Stimulated activated CD4-positive, alpha-beta T cell treated with anti-CD3 and anti-CD28 coated beads, Interleukin-1b, Interleukin-23, amount 100 ng/mL, for 1 hour (primary cell): ENCODE measurements at regions not wholly inside any gene's neighbourhood (a gene's known extent, or its start where the extent isn't known, plus 50 kb on each side); places are given as distances from the start of the nearest gene placed in this dataset.
"Not testable (repeated sequence)": the region's sequence is repeated elsewhere in the genome, so short reads cannot be mapped to it uniquely, and the experiment has no call there.

Source experiments
- DNase-seq, 2 donors: peaks; one replicate each; pipeline ENCODE4 v3.0.0-alpha.2; 2020; ENCODE audit warnings: low read depth in 2 of 2

DNA sequence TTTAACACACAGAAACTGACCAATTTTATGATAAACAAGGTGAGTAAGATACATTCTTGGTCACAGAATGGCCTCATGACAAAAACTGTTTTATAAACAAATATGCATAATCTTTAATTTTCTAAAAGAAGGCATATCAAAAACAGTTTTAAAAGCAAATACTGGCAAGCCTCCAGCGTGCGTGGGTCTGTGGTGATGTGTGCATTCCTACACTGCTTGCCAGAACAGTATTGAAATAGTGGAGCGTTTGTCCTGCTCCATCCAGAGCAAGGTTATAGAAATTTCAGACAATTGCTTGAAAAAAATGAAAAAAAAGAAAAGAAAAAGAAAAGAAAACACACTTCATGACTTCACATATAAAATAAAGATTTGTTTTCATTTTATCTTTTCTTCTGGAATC lies 140.9 kb downstream of the MZT1 start:
- no peak for DNase-seq

DNA sequence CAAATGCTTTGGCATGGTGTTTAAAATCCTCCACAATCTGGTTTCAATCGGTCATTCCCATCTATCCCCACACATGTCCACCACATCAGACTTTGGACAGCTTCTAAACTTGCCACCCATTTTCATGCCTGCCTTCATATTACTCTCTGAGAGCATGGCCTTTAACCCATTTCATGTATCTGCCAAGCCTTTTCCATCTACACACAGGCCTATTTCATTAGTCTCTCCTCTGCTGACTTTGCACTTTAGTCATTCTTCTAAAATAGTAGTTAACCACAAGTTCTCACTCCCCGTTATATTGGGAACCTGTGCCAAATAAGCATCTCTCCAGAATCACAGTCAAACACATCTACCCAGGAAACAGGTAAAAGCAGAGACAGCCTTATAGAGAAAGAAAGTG lies 142.2 kb downstream of the MZT1 start:
- DNase-seq, result no peak

GRCh38 chr13:72571191-72571590 lies 156.2 kb downstream of the MZT1 start:
- DNase-seq, result no peak

- no peak for DNase-seq
These were observed 157.4 kb downstream of the MZT1 start for GRCh38 chr13:72570019-72570418.

- DNase-seq, result no peak
These were observed 159.9 kb downstream of the MZT1 start for GRCh38 chr13:72567566-72567965.

DNA sequence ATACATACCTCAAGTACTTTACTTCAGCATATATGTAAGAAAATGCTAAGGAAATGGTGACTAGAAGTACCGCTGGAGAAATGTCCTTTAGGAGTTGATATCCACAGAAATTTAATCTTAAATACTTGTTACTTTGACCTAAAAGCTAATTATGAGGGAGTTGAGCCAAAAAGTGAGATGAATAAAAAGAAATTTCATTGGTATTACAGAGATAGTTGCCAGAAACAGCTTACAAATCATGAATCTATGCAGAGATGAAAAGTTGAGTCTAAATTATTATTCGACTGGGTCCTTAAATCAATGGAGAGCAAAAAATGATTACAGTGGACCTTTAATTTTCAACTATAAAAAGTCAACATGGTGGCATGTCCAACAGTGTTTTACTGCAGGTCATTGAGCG lies 160.9 kb downstream of the MZT1 start:
- no peak for DNase-seq

DNA sequence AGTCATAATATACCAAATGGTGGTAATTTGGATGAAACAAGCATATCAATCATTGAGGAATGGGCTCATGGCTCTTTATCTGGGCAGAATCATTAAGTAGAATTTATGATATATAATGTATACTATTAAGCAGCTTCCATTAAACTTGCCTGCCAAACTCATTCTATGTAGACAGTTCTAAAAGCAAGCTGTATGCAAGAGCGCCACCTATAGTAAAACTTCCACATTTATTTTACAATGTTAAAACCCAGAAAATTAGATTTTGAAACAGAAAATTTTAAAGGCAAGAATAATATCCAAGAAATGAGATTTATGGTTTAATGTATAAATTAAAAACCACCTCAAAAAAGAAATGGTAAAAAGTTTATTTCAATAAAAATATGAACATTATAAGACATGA lies 161.5 kb downstream of the MZT1 start:
- DNase-seq, result no peak

DNA sequence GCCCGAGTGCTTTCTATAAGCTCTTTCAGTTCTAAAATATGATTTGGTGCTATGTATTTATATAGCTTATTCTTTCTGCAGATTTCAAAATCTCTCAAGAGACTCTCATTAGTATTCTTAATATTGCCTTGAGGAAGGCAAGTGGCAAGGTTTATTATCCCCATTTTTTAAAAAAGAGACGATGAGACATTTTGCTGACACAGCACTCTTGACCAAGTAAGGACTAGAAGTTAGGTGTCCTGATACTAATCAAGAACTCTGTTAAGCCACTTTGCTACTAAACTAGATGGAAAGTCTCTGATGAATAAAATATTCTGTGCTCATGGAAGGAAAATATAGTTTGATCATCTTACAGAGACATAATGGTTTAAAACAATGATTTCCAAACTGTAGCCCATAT lies 164.7 kb downstream of the MZT1 start:
- no peak for DNase-seq

- DNase-seq, result no peak
These were observed 165.6 kb downstream of the MZT1 start for GRCh38 chr13:72561791-72562190.

- no peak for DNase-seq
These were observed 167.7 kb downstream of the MZT1 start for GRCh38 chr13:72559716-72560115.

GRCh38 chr13:72556945-72557344 lies 170.5 kb downstream of the MZT1 start:
- DNase-seq, result no peak

- DNase-seq, result no peak
These were observed 171.8 kb downstream of the MZT1 start for GRCh38 chr13:72555601-72556000.

- no peak for DNase-seq
These were observed 174.7 kb downstream of the MZT1 start for GRCh38 chr13:72552731-72553130.

GRCh38 chr13:72545895-72546294 lies 181.5 kb downstream of the MZT1 start:
- DNase-seq, result not testable (repeated sequence)

DNA sequence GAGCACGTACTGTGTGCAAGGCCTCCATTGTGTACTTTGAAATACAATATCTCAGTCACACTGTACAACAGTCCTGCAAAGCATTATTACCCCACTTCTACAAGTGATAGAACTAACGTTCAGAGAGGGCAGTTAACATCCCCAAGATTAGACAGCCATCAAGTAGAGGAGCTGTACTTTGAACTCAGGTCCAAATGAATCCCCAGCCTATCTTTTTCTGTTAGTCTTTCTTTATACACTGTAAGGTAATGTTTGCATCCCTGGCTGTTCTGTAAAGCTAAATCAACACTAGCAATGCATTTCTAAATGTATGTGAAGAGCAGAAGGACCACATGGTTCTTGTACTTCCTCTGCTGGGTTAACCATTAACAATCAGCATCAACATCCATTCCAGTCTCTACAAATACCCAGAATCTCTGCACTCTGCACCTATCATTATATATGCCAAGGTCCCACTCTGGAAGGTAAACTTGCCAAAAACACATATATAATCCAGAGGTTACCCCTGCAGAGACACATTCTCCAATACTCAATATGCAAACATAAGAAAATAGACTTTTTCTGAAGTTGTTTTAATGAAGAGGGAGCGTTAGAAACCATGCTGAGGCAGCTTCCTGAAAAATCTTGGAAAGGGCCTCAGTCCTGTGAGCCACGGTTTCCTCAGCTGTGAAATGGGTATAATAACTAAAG lies 182.3 kb downstream of the MZT1 start:
- DNase-seq, result no peak

- DNase-seq, result no peak
These were observed 183.4 kb downstream of the MZT1 start for GRCh38 chr13:72544042-72544441.

- DNase-seq, result no peak
These were observed 185.2 kb downstream of the MZT1 start for GRCh38 chr13:72542241-72542640.

DNA sequence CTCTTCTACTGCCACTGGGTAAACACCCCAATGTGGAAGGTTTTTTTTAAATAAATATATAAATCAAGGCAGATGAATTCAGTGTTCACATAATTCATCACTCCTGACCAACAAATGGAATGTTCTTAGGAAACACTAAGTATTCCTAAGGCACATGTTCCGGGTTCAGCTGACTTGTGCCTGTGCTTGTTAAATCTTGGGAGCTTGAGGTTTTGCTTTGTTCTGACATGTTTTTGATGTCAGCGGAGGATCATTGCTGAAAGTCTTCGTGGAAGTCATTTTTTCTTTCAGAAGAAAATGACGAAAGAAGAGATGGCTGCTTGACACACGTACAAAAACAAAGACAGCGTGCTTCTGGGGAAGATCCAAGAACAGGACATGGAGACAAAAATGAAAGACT lies 185.8 kb downstream of the MZT1 start:
- DNase-seq, result no peak

DNA sequence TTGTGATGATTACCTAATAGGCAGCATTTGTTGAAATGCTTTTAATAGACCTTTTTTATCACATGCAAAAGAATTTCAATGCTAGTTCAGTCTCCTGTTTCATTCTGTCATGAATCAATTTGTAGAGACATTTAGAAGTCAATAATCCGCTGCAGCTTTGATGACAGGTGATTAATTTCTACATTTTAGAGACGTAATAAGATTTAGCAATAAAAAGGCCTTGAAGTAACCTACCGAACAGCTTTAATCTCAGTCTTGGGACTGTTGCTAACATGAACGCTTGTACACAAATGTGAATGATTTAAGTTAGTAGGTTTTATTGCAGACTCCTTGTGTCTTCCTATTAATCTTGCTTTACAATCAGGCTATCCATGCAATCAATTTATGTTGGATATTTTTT lies 186.5 kb downstream of the MZT1 start:
- no peak for DNase-seq

GRCh38 chr13:72539925-72540324 lies 187.5 kb downstream of the MZT1 start:
- no peak for DNase-seq

GRCh38 chr13:72537782-72538181 lies 189.6 kb downstream of the MZT1 start:
- no peak for DNase-seq

DNA sequence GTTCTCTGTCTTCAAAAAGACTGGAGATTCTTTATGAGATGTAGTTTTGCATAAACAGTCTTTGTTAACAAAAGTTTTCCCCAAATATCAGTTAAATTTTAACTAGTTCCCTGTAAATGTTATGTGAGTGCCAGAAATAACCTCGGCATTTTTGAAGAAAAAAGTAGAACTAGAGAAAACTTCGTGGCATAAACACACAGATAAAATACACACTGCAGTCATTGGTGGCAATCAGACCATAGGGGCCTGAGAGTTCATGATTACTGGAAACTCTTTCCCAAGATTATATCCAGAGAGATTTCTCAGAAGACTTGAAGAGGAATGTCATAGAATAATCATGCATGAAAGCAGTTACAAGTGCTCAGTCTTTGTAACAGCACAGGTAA lies 190.0 kb downstream of the MZT1 start:
- no peak for DNase-seq

DNA sequence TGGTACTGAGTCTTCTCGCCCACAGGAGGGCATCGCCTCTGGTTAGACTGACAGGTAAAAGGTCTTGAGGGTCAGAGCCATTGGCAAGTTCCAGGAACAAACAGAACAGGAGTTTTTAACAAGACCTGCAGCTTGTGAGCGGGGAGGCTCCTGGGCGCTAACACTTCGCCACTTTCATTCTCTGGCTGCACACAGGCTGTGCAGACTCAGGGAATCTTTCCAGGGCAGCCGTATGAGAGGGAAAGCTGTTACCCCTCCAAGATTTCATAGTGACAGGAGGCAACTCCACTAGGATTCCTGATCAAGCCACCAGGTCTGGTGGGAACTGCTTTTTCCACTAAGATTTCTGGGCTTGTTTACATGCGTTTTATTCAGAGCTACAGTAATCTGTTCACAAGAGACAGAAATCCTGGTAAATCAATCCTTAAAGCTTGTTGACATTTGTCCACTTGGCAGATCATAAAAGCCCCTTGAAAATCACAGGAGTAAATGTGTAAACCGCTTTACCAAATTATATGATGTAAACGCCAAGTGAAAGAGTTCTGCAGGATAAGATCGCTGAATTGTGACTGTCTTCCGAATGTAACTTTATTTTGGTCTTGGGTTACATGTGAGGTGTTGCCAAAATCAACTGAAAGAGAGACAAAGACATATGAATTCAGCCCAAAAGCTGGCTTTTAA lies 190.6 kb downstream of the MZT1 start:
- DNase-seq, result no peak
